T follicular helper cell (primary cell): ENCODE measurements at regions not wholly inside any gene's neighbourhood (a gene's known extent, or its start where the extent isn't known, plus 50 kb on each side); places are given as distances from the start of the nearest gene placed in this dataset.

Experiments used
- DNase-seq: peaks from one replicate; pipeline ENCODE4 v3.0.0-alpha.2; 2020; ENCODE audit warnings: low read depth

DNA sequence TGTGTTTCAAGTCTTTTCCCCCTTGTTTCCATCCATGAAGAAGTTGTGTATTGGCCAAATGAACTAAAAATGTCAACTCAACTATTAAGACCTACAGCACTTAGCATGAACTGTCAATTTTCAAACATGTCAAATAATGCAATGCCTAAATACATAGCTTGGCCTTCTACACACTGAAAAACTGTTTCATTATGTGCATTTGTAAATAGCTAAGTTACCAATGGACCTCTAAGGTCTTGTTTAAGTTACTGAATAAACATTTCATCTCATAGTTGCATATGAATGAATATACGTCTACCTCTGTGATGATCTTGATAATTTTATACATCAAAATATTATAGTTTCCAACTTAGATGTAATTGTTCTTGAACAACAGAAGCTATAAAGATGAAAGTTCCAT lies 744.5 kb downstream of the EFNB2 start:
- DNase-seq = no peak

DNA sequence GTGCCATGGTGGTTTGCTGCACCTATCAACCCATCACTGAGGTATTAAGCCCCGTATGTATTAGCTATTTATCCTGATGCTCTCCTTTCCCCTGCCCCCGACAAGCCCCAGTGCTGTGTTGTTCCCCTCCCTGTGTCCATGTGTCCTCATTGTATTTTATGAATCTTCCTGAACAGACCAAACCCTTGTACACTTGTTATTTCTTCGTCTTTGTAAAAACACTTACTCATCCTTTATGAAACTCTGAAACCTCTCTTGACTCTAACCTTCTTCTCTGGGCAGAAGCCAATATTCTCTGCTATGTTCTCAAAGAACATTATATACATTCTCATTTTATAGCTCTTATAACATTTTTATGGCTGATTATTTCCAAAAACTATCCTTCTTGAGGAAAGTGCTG lies 746.9 kb downstream of the EFNB2 start:
- no peak for DNase-seq

DNA sequence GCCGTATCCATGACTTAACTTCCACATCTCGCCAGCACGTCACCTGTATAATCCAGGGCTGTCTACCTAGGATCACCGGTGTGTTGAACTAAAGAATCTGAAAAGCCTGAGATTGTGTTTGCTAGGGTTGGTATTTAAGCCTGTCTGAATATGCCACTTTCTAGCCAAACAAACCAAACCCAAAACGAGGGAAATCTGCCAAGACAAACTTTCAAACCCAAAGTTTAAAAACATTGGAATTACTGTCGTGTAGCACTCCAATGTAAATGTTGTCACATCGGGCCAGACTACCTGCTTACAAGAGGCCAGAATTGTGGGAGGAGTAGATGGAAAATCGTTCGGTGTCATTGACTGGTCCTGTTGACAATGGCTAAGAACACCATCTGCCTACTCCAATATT lies 747.8 kb downstream of the EFNB2 start:
- no peak for DNase-seq

DNA sequence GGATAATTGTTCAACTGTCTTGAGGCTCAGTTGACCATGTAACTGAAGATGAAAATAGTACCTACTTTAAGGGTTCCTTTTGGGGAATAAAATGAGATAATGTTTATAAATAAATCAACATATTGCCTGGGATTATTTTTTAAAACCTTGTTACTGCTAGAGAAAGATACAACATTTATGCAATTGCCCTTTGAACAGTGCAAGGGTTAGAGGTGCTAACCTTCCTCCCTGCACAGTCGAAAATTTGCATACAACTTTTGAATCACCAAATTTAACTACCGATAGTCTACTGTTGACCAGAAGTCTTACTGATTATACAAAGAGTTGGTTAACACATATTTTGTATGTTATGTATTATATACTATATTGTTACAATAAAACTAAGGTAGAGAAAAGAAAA lies 750.0 kb downstream of the EFNB2 start:
- no peak for DNase-seq

DNA sequence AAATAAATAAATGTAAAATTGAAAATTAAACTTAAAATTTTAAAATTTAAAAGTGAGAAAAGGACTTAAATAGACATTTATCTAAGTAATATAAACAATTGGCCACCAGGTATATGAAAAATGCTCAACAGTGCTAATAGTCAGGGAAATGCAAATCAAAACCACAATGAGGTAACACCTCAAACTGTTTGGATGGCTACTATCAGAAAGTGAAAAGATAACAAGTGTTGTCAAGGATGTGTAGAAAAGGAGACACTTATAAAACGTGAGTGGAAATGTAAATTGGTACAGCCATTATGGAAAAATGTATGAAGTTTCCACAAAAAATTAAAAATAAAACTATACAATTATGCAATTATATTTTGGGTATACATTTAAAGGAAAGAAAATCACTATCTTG lies 752.2 kb downstream of the EFNB2 start:
- DNase-seq = no peak

DNA sequence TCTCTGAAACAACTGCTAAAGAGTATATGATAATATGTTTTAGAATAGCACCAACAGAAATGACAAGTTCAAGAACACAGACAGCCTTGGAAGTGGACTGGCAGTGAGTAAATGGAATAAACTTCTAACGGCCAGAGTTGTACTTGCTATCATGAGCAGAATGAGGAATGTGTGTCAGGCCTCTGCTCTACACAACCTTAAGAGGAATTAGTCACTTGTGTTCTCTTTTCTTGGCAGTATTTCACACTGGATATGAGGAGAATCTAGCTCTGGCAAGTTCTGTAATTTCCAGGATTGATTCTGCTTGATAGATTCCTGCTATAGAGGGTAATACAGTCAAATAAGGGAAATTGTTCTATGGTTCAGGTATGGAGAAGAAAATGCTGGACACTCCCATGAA lies 757.3 kb downstream of the EFNB2 start:
- no peak for DNase-seq

DNA sequence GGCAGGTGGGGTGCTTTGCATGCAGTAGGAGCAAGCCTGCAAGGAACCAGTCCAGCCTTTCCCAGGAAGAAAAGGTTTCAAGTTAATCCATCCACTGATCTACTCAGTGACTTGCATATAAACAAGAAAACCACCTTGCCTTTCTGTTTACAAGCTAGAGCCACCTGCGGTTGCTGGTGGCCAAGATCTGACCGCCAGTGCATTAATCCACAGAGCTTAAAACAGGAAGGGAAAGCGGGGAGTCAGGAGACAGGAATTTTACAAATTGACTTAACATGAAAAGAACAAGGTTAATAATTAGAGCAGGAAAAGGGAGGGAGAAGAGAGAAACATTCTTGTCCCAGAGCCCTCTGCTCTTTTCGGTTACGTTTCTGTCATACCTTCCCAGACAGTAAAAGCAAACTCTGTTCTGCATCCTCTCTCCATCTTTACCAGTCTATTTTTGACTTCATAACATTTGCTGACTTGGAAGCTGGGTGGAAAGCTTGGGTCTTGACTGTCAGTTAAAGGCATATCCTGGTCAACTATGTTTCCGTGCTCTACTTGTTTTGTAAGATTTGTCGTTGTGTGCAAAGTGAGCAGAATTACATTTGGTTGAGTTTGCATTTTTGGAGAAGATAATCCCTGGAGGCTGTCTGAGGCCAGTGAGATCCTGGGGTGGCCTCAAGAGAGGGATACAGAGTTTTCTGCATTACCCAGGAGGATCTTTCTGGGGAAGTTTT lies 760.6 kb downstream of the EFNB2 start:
- no peak for DNase-seq

DNA sequence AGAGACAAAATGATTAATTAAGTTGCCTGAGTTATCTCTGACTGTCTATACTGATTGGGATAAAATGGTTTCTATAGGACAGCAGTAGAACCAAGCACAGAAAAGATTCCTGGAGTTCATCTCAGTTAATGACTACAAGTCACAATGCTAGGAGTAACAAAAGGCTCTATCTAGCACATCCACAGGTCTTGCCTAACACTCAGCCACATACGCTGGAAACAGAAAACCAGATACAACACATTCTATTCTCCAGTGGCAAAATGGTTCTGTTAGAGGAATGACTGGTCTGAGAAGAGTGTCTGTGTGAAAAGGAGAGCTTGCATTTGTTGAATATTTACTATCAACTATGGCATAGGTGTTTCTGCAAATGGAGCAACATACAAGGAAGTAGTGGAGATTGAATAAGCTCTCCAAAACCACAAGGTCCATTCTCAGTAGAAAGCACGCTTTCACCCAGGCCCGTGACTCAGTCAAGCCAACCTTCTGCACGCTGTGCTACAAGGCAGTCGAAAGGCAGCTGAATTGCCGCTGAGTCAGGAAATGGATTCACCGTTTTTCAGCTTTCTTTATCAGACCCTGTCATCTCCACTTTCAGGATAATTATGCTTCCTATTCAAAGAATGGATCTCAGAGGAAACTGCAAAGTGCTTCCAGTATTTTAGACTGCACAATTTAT lies 761.5 kb downstream of the EFNB2 start:
- DNase-seq = no peak

DNA sequence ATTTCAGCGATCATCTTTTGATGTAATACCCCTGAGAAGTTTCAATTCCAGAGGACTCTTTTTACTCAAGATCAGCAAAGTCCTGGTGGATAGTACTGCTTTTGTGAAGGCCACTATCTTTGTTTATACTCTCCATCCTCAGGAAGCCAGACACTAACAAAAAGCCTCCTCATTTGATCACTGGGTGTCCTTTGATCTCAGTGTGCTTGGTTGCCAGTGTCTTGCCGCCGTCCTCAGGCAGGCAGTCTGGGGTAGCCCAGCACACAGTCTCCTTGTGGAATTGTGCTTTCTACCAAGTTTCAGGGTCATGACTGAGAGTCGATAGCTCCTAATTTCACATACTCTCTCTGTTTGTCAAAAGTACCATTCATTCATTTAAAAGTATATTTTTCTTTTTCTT lies 762.2 kb downstream of the EFNB2 start:
- no peak for DNase-seq

DNA sequence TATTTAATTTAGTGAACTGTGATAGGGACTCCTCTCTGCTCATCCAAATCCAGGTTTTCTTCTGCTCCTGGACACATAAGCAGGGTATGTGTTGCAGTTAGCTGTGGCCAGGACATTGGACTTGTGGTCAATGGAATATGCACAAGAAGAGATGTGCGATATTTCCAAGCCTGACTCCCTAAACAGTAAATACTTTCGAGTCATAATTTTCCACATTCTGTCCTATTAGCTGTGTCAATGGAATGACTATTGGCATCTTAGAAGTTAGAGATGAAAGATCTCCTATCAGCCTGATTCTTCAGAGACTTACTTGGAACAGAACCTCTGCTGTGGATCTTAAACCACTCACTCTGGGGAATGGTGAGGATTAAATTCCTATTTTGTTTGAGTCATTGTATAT lies 771.0 kb downstream of the EFNB2 start:
- DNase-seq = no peak

DNA sequence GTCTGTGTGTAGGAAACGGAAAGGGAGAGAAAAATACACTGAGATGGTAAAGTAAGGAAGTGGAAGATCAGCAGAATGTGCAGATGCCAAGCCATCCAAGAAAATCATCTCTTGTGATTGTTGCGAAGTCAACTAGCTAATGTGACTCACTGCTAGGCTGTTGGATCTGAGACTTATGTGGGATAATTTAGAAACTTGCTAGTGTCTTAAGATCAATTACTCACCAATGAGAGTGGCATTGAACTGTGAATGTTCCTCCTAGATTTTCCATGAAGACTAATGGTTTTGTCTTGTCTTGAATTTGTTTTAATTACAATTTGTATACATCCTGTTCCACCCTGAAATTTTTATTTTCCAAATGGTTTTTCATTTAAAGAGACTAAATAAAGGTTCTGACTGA lies 771.6 kb downstream of the EFNB2 start:
- no peak for DNase-seq

DNA sequence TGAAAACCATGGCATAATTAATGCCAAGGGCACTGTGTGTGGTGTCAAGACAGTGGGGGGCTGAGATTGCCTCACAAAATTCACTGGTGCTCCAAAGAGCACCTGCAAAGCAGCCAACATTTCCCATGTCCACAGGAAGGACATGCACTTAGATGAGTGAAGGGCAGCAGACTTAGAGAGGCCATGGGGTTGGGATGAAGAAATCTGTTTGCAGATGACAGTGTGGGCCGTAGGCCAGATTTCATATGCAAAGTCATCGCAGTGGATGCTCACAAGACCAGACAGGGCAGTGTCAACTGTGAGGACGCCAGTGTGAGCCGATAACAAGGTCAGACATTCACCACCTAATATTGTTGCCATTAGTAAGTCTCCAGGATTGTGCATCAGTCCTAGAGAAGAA lies 773.4 kb downstream of the EFNB2 start:
- no peak for DNase-seq

DNA sequence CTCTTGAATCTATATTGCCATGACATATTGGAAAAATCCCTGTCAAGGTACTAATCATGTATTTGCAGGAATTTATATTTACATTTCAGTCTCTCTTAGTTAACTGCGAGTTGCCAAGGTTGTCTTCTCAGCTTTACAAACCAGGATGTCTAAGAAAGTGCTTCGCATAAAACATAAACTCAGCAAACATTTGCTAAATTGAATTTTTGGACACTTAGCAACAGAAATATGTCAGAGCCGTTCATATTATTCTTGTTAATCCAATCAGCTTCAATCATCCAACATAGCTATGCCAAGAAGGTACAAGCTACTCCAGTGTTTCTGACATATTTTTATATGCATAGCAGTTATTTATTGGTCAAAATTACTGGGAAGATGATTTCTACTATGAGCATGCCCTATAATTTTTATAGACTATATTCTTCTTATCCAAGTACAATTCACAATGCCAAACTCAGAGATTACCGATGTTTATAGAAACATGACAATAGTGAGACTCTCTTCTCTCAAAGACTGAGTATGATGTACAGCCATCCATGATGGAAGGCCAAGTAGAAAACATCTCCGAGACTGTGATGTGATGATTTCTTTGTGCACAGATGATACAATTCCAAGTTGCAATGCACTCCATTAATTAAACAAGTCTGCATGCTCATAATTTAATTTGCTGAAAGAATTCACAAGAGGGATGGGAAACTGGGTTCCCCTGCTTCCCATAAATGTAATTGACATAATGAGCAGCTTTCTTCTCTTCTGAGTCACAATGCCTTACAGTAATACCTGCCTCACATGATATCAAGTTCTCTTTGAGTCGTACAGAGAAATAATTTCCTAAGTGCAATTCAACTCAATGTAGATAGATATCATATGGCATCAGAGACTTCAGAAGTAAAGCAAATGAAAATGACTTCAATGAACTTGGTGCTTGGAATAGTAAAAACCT lies 776.3 kb downstream of the EFNB2 start:
- DNase-seq = no peak

DNA sequence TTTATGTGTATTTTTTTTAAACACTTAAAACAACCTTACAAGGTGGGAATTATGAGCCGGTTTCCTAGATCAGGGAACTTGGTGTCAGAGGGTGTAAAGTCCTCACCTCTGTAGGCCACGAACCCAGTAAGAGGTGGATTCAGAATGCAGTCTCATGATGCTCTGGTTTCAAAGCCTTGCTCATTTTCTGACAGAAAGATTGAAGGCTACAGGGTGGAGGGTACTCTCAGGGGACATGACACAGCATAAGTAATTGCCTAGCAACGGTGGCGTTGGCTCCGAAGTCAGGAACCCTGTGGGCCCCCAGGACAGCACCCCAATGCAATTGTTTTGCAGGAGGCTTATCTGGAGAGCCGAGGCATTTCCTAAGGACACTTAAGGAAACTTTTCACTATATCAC lies 794.7 kb downstream of the EFNB2 start:
- DNase-seq = no peak

DNA sequence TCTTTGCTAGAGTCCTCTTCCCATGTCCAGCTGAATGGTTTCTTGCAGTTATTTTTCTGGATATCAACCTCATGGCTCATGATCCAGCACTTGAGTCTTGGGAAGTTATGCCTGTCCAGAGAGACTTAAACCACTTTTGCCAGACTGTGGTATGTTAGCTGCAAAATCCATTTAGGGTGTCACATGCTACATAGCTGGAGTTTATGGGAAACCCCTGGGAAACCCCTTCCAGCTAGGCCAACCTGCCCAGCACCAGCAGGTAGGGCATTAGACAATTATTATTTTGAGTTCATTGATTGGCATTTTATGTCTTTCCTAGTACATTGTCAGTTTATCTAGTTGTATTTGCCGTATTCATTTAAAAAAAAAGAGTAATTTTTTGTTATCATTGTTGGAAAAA lies 797.8 kb downstream of the EFNB2 start:
- no peak for DNase-seq

DNA sequence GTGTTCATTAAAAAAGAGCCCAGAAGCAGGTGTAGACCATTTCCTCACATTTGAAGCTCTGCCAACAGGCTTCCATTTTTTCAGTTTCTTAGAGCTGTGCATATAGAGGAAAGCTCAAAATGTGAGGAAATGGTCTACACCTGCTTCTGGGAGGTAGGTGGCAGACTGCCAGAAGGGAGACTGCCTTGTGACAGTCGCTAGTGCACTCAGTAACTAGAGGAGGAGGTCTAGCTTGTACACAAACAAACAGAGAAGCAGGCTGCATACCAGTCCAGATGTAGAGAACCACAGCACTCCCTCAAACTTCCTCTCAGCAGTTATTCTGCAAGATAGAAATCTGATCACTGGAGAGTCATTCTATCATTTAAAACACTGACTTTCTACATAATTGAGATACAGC lies 800.2 kb downstream of the EFNB2 start:
- no peak for DNase-seq

DNA sequence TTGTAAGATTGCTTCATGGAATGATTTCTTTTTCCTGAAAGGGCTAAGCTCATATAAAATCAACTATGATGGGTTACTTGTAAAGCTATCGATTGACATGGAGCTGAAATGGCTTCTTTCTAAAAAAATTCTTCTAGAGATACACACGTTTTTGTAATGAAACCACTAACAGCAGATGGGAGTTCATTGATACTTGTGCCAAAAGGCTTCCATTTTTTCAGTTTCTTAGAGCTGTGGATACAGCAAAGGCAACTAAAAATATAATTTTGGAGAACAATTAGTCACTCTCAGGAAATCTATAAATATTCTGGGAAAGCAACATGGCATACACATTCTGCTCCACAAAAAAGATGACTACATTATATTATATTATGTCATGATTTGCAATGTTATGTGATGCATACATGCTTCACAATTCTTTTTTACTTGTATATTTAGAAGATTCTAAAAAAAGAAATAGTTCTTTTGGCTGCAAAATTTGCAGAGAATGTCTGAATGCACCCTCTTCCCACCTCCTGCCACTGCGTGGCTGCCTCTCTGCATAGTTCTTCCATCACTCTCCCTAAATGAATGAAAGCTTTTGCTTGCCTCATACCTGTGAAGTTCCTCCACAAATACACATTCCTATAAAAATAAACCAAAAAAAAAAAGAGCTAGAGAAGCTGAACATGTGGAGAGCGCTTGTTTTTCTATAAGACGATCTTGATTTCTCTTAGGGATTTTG lies 802.5 kb downstream of the EFNB2 start:
- no peak for DNase-seq

DNA sequence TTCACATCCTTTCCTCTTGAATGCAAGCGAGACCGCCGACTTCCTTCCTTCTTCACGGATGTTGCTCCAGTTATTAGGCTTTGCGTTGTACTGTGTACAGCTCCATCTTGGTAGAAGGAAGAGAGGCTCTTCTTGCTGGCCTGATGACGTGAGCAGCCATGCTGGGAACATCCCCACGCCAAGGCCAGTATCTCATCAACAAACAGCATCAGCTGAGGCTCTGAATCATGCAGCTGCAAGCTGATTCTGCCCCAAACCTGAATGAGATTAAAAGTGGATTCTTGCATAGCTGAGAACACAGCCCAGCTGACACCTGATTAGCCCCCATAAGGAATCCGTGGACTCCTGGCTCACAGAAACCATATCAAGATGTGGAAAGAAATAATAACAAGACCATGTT lies 809.6 kb downstream of the EFNB2 start:
- no peak for DNase-seq

DNA sequence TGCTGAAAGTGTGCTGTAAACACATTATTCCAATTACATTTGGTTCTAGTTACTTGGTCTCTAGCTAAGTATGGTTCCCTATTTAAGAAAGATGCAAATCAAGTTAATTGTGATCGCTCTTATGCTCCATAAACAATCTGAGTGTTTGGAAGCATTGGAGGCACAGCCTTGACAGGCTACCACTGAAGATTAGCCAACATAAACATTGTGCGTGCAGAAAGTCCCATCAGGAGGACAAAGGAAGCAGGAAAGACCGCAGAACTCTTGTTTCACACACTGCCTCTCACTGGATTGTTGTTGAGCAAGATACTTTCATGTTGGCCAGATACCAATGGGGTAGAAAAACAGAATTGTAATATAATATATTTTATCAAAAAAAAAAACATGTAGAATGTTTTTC lies 814.4 kb downstream of the EFNB2 start:
- no peak for DNase-seq

DNA sequence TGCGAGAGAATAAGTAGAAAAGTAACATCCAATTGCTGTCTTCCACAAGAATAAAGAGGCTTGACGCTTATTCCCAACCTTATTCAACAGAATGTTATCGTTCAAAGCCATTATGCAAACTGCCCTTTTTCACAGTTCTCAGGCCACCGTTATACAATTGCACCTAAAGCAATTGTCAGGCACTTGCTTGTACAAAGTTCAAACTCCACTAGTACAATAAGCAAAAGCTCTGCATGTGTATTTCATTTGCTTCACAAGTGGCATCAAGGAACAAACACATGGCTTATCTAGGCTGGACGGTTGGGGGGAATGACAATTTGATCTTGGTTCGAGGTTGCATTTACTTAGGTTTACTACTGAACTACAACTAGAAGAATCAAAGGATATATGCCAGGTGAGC lies 815.6 kb downstream of the EFNB2 start:
- DNase-seq = no peak

DNA sequence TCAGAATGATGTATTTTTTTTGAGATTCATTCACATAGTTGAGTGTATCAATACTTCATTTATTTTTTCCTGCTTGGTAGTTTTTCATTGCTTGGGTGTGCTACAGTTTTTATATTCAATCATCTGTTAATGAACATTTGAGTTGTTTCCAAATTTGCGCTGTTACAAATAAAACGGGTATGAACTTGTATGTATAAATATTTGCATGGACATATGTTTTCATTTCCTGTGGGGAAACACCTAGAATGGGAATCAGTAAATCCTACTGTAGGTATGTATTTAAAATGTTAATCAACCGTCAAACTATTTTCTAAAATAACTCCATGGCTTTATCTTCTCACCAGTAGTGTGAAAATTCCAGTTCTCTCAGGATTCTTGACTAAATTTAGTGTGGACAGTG lies 826.3 kb downstream of the EFNB2 start:
- DNase-seq = no peak

DNA sequence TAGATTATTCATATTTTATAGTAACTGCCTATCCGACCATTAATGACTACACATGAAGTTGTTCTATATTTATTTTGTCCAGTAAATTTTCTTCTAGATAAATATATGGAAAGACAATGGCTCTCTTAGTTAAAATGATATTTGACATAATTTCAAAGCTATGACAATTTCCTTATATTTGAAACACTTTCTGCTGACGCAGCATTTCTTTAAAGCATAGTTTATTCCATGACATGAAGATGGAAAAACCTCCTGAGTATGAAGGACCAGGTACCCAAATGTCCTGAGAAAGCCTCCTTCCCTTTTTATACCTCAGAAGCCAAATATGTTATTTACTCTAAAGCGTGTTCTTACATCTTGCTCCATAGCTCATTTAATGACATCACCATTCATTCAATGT lies 831.6 kb downstream of the EFNB2 start:
- no peak for DNase-seq
